ENCODE measurements at regions not wholly inside any gene's neighbourhood (a gene's known extent, or its start where the extent isn't known, plus 50 kb on each side); places are given as distances from the start of the nearest gene placed in this dataset.

DNA sequence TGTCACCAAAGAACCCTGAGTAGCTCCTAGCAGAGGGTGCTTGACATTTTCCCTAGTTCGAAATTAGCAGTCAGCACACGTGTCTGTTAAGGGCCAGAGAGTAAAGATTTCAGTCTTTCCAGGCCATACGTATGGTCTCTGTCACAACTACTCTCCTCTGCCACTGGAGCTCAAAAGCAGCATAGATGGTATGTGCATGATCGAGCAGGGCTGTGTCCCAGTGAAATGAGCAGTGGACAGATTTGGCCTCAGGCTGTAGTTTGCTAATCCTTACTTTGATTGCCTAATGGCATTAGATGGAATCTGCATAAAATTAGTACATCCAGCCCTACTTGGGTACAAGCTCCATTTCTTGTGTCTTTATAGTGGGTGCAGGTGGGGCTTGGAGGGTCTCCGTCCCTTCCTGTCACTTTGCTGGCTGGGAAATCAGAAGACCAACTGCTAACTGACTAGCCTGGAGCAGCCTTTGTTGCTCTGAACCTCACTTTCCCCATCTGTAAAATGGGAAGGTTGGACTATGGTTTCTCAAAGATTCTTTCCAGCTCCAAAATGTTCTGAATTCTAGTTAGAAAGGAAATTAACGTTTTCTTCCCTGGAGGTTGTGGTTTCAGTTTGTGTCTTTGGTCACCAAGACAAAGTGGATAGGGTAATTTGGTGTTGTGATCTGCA lies 108.5 kb downstream of the GLI2 start:
- Histone ChIP-seq H2AFZ (ENCODE audit: low read length) (no peak overlapping the region), H3F3A (ENCODE audit: low read depth) (no peaks in the 10 kb centered on the region), H4K20me1 (ENCODE audit: insufficient read depth, low read length, poor library complexity, severe bottlenecking) (no peaks in the 10 kb centered on the region), H3K9me3 (ENCODE audit: insufficient read depth, low read depth, low read length) (no peaks in the 10 kb centered on the region), H3K27me3 (ENCODE audit: insufficient read depth, low read length, poor library complexity, severe bottlenecking) (no peaks in the 10 kb centered on the region), H3K36me3 (ENCODE audit: insufficient read depth, low read length) (no peaks in the 10 kb centered on the region), H3K79me2 (ENCODE audit: insufficient read depth, low read length) (no peaks in the 10 kb centered on the region), H3K9ac (ENCODE audit: low read depth, low read length, poor library complexity, severe bottlenecking) (no peak overlapping the region), H3K9me2 (replicated peaks; ENCODE audit: low read depth, low read length) (no peaks in the 10 kb centered on the region), H3K4me2 (ENCODE audit: low read depth, low read length, poor library complexity, severe bottlenecking) (no peak overlapping the region), H3K4me3 (ENCODE audit: low read length, poor library complexity, severe bottlenecking) (no peak overlapping the region), H3K4me1 (ENCODE audit: insufficient read depth, low read length, poor library complexity, severe bottlenecking) (no peaks in the 10 kb centered on the region)
- TF ChIP-seq, protein P1, sequence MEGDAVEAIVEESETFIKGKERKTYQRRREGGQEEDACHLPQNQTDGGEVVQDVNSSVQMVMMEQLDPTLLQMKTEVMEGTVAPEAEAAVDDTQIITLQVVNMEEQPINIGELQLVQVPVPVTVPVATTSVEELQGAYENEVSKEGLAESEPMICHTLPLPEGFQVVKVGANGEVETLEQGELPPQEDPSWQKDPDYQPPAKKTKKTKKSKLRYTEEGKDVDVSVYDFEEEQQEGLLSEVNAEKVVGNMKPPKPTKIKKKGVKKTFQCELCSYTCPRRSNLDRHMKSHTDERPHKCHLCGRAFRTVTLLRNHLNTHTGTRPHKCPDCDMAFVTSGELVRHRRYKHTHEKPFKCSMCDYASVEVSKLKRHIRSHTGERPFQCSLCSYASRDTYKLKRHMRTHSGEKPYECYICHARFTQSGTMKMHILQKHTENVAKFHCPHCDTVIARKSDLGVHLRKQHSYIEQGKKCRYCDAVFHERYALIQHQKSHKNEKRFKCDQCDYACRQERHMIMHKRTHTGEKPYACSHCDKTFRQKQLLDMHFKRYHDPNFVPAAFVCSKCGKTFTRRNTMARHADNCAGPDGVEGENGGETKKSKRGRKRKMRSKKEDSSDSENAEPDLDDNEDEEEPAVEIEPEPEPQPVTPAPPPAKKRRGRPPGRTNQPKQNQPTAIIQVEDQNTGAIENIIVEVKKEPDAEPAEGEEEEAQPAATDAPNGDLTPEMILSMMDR (conservative IDR thresholded peaks at IDR 0.05; ENCODE audit: low read length) = no peak

DNA sequence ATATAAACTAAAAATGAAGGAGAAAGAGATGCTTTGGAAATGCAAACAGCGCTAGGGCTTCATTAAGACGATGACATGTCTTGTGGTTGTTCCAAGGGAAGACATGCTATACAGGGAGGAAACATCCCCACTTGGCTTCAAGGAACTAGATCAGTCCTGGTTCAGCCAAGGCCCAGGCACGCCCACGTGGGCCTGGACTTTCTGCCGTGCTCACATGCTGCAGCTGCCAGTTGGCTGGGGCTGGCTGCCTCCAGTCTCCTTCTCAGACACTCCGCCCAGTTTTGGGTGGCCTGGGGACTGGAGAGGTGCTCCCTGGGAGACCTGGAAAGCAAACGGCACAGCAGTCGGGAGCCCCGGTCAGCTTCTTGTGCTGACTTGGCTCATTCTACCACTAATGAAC lies 109.6 kb downstream of the GLI2 start:
- Histone ChIP-seq H3K36me3 (ENCODE audit: insufficient read depth, low read length) (no peaks in the 10 kb centered on the region), H3K4me2 (ENCODE audit: low read depth, low read length, poor library complexity, severe bottlenecking) (no peak overlapping the region), H3K27me3 (ENCODE audit: insufficient read depth, low read length, poor library complexity, severe bottlenecking) (no peaks in the 10 kb centered on the region), H4K20me1 (ENCODE audit: insufficient read depth, low read length, poor library complexity, severe bottlenecking) (no peaks in the 10 kb centered on the region), H3K9me2 (replicated peaks; ENCODE audit: low read depth, low read length) (no peaks in the 10 kb centered on the region), H3K79me2 (ENCODE audit: insufficient read depth, low read length) (no peaks in the 10 kb centered on the region), H3K4me1 (ENCODE audit: insufficient read depth, low read length, poor library complexity, severe bottlenecking) (no peaks in the 10 kb centered on the region), H3F3A (ENCODE audit: low read depth) (no peaks in the 10 kb centered on the region), H3K4me3 (ENCODE audit: low read length, poor library complexity, severe bottlenecking) (no peak overlapping the region), H2AFZ (ENCODE audit: low read length) (no peak overlapping the region), H3K9me3 (ENCODE audit: insufficient read depth, low read depth, low read length) (no peaks in the 10 kb centered on the region), H3K9ac (ENCODE audit: low read depth, low read length, poor library complexity, severe bottlenecking) (no peak overlapping the region)
- no peak for TF ChIP-seq EZH2phosphoT487 (IDR thresholded peaks at IDR 0.05; ENCODE audit: borderline replicate concordance)
- TF ChIP-seq, protein P1 (conservative IDR thresholded peaks at IDR 0.05; ENCODE audit: low read length) = no peak

DNA sequence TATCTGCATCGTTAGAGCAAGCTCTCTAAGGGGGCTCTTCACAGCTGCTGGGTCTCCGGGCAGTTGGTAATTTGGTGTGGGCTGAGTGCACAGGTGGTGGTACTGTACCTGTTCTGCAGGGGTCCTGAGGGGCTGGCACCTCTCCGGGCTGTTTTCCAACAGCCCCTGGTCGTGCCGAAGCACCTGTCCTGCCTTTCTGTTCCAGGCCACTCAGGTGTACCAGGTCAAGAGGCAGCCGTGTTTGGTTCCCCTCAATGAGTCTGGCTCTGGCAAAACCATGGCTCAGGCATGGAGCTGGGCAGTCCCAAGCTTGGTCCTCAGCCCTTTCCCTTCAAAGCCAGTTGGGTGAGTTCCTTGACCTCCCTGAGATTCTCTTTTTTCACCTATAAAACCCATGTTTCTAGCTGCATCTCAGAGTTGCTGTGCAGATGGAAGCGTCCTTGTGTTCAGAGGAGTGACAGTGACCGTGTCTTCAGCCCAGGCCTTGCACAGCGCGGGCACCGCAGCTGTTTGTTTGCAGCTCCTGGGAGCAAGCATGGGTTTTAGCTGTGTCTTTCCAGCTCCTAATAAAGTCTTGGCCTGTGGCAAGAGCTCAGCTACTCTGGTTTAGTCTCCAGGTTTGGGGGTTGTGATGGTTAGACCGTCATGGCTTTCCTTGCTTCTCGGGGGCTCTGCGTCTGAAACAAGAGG lies 110.9 kb downstream of the GLI2 start:
- Histone ChIP-seq H3F3A (ENCODE audit: low read depth) (no peaks in the 10 kb centered on the region), H3K36me3 (ENCODE audit: insufficient read depth, low read length) (no peaks in the 10 kb centered on the region), H3K27me3 (ENCODE audit: insufficient read depth, low read length, poor library complexity, severe bottlenecking) (no peaks in the 10 kb centered on the region), H3K4me1 (ENCODE audit: insufficient read depth, low read length, poor library complexity, severe bottlenecking) (no peaks in the 10 kb centered on the region), H3K4me3 (ENCODE audit: low read length, poor library complexity, severe bottlenecking) (no peak overlapping the region), H3K9me3 (ENCODE audit: insufficient read depth, low read depth, low read length) (no peaks in the 10 kb centered on the region), H3K9me2 (replicated peaks; ENCODE audit: low read depth, low read length) (no peaks in the 10 kb centered on the region), H3K9ac (ENCODE audit: low read depth, low read length, poor library complexity, severe bottlenecking) (no peak overlapping the region), H3K79me2 (ENCODE audit: insufficient read depth, low read length) (no peaks in the 10 kb centered on the region), H3K4me2 (ENCODE audit: low read depth, low read length, poor library complexity, severe bottlenecking) (no peak overlapping the region), H2AFZ (ENCODE audit: low read length) (no peak overlapping the region), H4K20me1 (ENCODE audit: insufficient read depth, low read length, poor library complexity, severe bottlenecking) (no peaks in the 10 kb centered on the region)
- TF ChIP-seq, protein P1 (conservative IDR thresholded peaks at IDR 0.05; ENCODE audit: low read length) = no peak
- no peak for TF ChIP-seq EZH2phosphoT487 (IDR thresholded peaks at IDR 0.05; ENCODE audit: borderline replicate concordance)
